ENCODE measurements at regions not wholly inside any gene's neighbourhood (a gene's known extent, or its start where the extent isn't known, plus 50 kb on each side); places are given as distances from the start of the nearest gene placed in this dataset.

DNA sequence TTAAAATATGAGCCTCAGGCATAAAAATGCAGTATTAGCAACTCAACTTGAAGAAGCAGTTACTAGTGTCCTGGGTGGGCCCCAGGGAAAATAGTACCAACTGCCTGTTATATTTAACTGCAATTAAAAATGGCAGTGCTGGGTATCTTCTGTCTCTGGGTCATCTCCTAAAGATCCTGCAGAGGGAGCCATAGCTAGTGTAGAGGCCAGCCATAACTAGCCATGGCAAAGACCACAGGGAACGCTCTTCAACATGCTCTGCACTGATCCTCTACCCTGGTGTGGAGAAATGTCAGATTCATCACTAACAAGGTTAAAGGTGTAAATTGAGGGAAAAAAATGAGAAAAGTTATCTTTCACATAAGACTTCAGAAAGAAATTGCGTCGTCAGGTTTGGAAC is 181.3 kb downstream of the SNRPN start (continued):
- TF ChIP-seq, protein P1, sequence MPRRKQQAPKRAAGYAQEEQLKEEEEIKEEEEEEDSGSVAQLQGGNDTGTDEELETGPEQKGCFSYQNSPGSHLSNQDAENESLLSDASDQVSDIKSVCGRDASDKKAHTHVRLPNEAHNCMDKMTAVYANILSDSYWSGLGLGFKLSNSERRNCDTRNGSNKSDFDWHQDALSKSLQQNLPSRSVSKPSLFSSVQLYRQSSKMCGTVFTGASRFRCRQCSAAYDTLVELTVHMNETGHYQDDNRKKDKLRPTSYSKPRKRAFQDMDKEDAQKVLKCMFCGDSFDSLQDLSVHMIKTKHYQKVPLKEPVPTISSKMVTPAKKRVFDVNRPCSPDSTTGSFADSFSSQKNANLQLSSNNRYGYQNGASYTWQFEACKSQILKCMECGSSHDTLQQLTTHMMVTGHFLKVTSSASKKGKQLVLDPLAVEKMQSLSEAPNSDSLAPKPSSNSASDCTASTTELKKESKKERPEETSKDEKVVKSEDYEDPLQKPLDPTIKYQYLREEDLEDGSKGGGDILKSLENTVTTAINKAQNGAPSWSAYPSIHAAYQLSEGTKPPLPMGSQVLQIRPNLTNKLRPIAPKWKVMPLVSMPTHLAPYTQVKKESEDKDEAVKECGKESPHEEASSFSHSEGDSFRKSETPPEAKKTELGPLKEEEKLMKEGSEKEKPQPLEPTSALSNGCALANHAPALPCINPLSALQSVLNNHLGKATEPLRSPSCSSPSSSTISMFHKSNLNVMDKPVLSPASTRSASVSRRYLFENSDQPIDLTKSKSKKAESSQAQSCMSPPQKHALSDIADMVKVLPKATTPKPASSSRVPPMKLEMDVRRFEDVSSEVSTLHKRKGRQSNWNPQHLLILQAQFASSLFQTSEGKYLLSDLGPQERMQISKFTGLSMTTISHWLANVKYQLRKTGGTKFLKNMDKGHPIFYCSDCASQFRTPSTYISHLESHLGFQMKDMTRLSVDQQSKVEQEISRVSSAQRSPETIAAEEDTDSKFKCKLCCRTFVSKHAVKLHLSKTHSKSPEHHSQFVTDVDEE (CRISPR knock-in tag; IDR thresholded peaks at IDR 0.05), result no peak
- no peak for TF ChIP-seq SNAI2 (CRISPR knock-in tag; IDR thresholded peaks at IDR 0.05)
- TF ChIP-seq, protein P2, sequence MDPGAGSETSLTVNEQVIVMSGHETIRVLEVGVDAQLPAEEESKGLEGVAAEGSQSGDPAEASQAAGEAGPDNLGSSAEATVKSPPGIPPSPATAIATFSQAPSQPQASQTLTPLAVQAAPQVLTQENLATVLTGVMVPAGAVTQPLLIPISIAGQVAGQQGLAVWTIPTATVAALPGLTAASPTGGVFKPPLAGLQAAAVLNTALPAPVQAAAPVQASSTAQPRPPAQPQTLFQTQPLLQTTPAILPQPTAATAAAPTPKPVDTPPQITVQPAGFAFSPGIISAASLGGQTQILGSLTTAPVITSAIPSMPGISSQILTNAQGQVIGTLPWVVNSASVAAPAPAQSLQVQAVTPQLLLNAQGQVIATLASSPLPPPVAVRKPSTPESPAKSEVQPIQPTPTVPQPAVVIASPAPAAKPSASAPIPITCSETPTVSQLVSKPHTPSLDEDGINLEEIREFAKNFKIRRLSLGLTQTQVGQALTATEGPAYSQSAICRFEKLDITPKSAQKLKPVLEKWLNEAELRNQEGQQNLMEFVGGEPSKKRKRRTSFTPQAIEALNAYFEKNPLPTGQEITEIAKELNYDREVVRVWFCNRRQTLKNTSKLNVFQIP (CRISPR knock-in tag; IDR thresholded peaks at IDR 0.05; ENCODE audit: borderline replicate concordance, low read depth), result no peak
- TF ChIP-seq ISL1 (CRISPR knock-in tag; IDR thresholded peaks at IDR 0.05), result no peak
- no peak for TF ChIP-seq ZNF70 (CRISPR knock-in tag; IDR thresholded peaks at IDR 0.05)
- no peak for TF ChIP-seq OSR1 (CRISPR knock-in tag; IDR thresholded peaks at IDR 0.05)
- no peak for TF ChIP-seq BACH2 (CRISPR knock-in tag; IDR thresholded peaks at IDR 0.05; ENCODE audit: borderline replicate concordance)
- TF ChIP-seq TCF4 (CRISPR knock-in tag; IDR thresholded peaks at IDR 0.05; ENCODE audit: borderline replicate concordance), result no peak
- no peak for TF ChIP-seq TOX (CRISPR knock-in tag; IDR thresholded peaks at IDR 0.05; ENCODE audit: borderline replicate concordance)

DNA sequence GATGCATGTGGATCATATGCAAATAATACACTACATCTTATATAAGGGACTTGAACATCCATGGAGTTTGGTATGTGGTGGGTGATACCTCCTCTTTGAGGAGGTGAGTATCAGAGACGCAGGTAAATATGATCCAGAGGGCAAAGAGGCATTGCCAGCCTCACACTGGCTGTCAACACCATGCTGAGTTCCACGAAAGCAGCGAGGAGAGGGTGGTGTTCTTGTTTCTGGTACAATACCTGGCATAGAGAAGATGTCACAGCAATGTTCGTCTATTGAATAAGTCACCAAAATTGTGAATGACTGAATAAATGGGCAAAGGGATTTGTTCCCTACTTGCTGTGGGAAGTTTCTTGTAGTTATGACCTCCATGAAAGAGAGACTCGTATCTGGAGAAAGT is 182.2 kb downstream of the SNRPN start:
- no peak for TF ChIP-seq BACH2 (CRISPR knock-in tag; IDR thresholded peaks at IDR 0.05; ENCODE audit: borderline replicate concordance)
- TF ChIP-seq, protein P3, sequence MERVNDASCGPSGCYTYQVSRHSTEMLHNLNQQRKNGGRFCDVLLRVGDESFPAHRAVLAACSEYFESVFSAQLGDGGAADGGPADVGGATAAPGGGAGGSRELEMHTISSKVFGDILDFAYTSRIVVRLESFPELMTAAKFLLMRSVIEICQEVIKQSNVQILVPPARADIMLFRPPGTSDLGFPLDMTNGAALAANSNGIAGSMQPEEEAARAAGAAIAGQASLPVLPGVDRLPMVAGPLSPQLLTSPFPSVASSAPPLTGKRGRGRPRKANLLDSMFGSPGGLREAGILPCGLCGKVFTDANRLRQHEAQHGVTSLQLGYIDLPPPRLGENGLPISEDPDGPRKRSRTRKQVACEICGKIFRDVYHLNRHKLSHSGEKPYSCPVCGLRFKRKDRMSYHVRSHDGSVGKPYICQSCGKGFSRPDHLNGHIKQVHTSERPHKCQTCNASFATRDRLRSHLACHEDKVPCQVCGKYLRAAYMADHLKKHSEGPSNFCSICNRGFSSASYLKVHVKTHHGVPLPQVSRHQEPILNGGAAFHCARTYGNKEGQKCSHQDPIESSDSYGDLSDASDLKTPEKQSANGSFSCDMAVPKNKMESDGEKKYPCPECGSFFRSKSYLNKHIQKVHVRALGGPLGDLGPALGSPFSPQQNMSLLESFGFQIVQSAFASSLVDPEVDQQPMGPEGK (CRISPR knock-in tag; IDR thresholded peaks at IDR 0.05; ENCODE audit: borderline replicate concordance), result no peak
- no peak for TF ChIP-seq ZNF70 (CRISPR knock-in tag; IDR thresholded peaks at IDR 0.05)
- TF ChIP-seq, protein P4, sequence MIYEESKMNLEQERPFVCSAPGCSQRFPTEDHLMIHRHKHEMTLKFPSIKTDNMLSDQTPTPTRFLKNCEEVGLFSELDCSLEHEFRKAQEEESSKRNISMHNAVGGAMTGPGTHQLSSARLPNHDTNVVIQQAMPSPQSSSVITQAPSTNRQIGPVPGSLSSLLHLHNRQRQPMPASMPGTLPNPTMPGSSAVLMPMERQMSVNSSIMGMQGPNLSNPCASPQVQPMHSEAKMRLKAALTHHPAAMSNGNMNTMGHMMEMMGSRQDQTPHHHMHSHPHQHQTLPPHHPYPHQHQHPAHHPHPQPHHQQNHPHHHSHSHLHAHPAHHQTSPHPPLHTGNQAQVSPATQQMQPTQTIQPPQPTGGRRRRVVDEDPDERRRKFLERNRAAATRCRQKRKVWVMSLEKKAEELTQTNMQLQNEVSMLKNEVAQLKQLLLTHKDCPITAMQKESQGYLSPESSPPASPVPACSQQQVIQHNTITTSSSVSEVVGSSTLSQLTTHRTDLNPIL (CRISPR knock-in tag; IDR thresholded peaks at IDR 0.05; ENCODE audit: low read depth), result no peak
- no peak for TF ChIP-seq PPARA (CRISPR knock-in tag; IDR thresholded peaks at IDR 0.05; ENCODE audit: borderline replicate concordance)
- TF ChIP-seq ESRRG (CRISPR knock-in tag; IDR thresholded peaks at IDR 0.05), result no peak
- TF ChIP-seq, protein P1 (CRISPR knock-in tag; IDR thresholded peaks at IDR 0.05), result no peak
- TF ChIP-seq SNAI2 (CRISPR knock-in tag; IDR thresholded peaks at IDR 0.05), result no peak
- TF ChIP-seq ZFP3 (CRISPR knock-in tag; IDR thresholded peaks at IDR 0.05), result no peak
- TF ChIP-seq OSR1 (CRISPR knock-in tag; IDR thresholded peaks at IDR 0.05), result no peak
- TF ChIP-seq, protein P2 (CRISPR knock-in tag; IDR thresholded peaks at IDR 0.05; ENCODE audit: borderline replicate concordance, low read depth), result no peak
- TF ChIP-seq TOX (CRISPR knock-in tag; IDR thresholded peaks at IDR 0.05; ENCODE audit: borderline replicate concordance), result no peak
- TF ChIP-seq TCF4 (CRISPR knock-in tag; IDR thresholded peaks at IDR 0.05; ENCODE audit: borderline replicate concordance), result no peak
- TF ChIP-seq ZNF565 (CRISPR knock-in tag; conservative IDR thresholded peaks at IDR 0.05; ENCODE audit: low read depth), result no peak
- no peak for TF ChIP-seq RARB (CRISPR knock-in tag; IDR thresholded peaks at IDR 0.05)
- no peak for TF ChIP-seq ZNF8 (CRISPR knock-in tag; IDR thresholded peaks at IDR 0.05)
- ATAC-seq, result no peak
